Gastrocnemius medialis (tissue), 4 donors: ENCODE measurements at regions not wholly inside any gene's neighbourhood (a gene's known extent, or its start where the extent isn't known, plus 50 kb on each side); places are given as distances from the start of the nearest gene placed in this dataset.

Experiments
- CTCF ChIP-seq, 5 experiments: fragments of 450-650 bp in 3 of 5; fragments of 200-600 bp in 2 of 5; sonication (generic) in 2 of 5; IDR thresholded peaks in 4 of 5; conservative IDR thresholded peaks in 1 of 5; 1 replicate in 4 of 5; 2 replicates in 1 of 5; pipeline ENCODE4 v1.5.1; 2016 to 2019; ENCODE audit warnings: antibody characterized with exemption in 5 of 5, mild to moderate bottlenecking in 3 of 5, moderate library complexity in 3 of 5
- POLR2A ChIP-seq, 2 donors: fragments of 450-650 bp; IDR thresholded peaks; one replicate each; pipeline ENCODE4 v1.6.1; 2017; ENCODE audit warnings: antibody characterized with exemption in 2 of 2, mild to moderate bottlenecking in 2 of 2, moderate library complexity in 2 of 2

- no peak for TF ChIP-seq POLR2A (IDR thresholded peaks at IDR 0.05)
- TF ChIP-seq CTCF (IDR thresholded peaks at IDR 0.05 in 4 of 5, conservative IDR thresholded peaks at IDR 0.05 in 1 of 5): no peak
These were observed 152.7 kb downstream of the NAA11 start for GRCh38 chr4:79173186-79173585.
